ENCODE measurements at regions not wholly inside any gene's neighbourhood (a gene's known extent, or its start where the extent isn't known, plus 50 kb on each side); places are given as distances from the start of the nearest gene placed in this dataset.

DNA sequence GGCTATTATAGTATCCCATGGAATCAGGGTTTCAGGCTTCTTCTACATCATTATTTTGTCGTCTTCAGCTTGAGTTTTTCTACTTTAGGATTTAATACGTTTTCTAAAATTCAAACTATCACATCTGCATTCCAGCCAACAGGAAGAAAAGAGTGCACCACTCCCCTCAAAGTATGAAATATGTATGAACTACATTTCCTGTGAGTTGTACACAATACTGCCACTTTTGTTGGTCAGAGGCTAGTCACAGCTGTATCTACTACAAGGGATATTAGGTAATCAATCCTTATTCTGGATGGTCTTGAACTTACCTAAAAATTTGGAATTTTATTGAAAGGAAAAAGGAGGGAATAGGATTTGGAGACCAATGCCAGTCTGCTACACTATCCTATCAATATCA, 235.6 kb upstream of the TBX18 start:
- TF ChIP-seq EZH2 (IDR thresholded peaks at IDR 0.05; ENCODE audit: insufficient read depth, poor library complexity, severe bottlenecking) (no peak), EZH2phosphoT487 (IDR thresholded peaks at IDR 0.05; ENCODE audit: insufficient read depth, low read depth) (no peak)
